ENCODE measurements at regions not wholly inside any gene's neighbourhood (a gene's known extent, or its start where the extent isn't known, plus 50 kb on each side); places are given as distances from the start of the nearest gene placed in this dataset.

GRCh38 chr6:19159089-19159488 is 678.1 kb upstream of the ID4 start:
- Histone ChIP-seq H3K36me3 (ENCODE audit: control insufficient read depth in 2 of 4, insufficient read depth in 4 of 4, low read length in 3 of 4) (no peaks in the 10 kb centered on the region), H3K27me3 (replicated peaks in 1 of 4; ENCODE audit: control insufficient read depth in 3 of 4, extremely low read depth in 1 of 4, insufficient read depth in 3 of 4, low read length in 3 of 4) (no peaks in the 10 kb centered on the region), H3K4me3 (ENCODE audit: extremely low read depth in 1 of 4, insufficient read depth in 2 of 4, low read depth in 3 of 4, low read length in 4 of 4) (no peak overlapping the region), H3K79me2 (ENCODE audit: control insufficient read depth in 1 of 2, insufficient read depth in 2 of 2, low read length in 2 of 2) (no peaks in the 10 kb centered on the region), H2AFZ (ENCODE audit: low read length) (no peak overlapping the region), H3K9ac (replicated peaks in 1 of 4; ENCODE audit: extremely low read depth in 1 of 4, low read depth in 3 of 4, low read length in 3 of 4) (no peak overlapping the region), H2BK20ac (ENCODE audit: low read length) (no peak overlapping the region), H4K8ac (ENCODE audit: extremely low read depth, insufficient read depth, low read length) (no peak overlapping the region), H3K4me1 (replicated peaks in 1 of 4; ENCODE audit: control insufficient read depth in 3 of 4, insufficient read depth in 4 of 4, low read length in 3 of 4) (no peaks in the 10 kb centered on the region), H4K91ac (replicated peaks; ENCODE audit: insufficient read length, low read length) (no peak overlapping the region), H3K9me3 (ENCODE audit: insufficient read depth in 2 of 2, low read depth in 1 of 2, low read length in 1 of 2) (no peaks in the 10 kb centered on the region), H4K20me1 (replicated peaks in 1 of 2; ENCODE audit: control insufficient read depth in 1 of 2, insufficient read depth in 2 of 2, low read length in 2 of 2) (no peaks in the 10 kb centered on the region), H3K27ac (ENCODE audit: low read depth, low read length) (no peak overlapping the region), H3K23me2 (ENCODE audit: low read depth, low read length) (no peaks in the 10 kb centered on the region), H3K56ac (replicated peaks; ENCODE audit: insufficient read length, low read depth, low read length) (no peak overlapping the region), H2BK120ac (replicated peaks; ENCODE audit: low read depth, low read length) (no peak overlapping the region), H3K79me1 (ENCODE audit: low read depth, low read length) (no peaks in the 10 kb centered on the region), H2BK15ac (ENCODE audit: low read length) (no peak overlapping the region), H4K5ac (ENCODE audit: insufficient read length, low read depth, low read length) (no peak overlapping the region), H3K4me2 (ENCODE audit: insufficient read depth in 1 of 2, low read depth in 2 of 2, low read length in 2 of 2) (no peak overlapping the region), H3K14ac (ENCODE audit: insufficient read length) (no peak overlapping the region), H2BK12ac (ENCODE audit: low read depth, low read length) (no peak overlapping the region), H3K18ac (ENCODE audit: extremely low read depth, low read length) (no peak overlapping the region), H3K4ac (replicated peaks; ENCODE audit: insufficient read length, low read depth, low read length) (no peak overlapping the region), H2AK5ac (ENCODE audit: low read depth, low read length) (no peak overlapping the region), H2BK5ac (ENCODE audit: low read depth, low read length) (no peak overlapping the region), H3K23ac (ENCODE audit: insufficient read length) (no peak overlapping the region)
- CTCF ChIA-PET (ENCODE audit: partially characterized antibody): interaction anchor here (1.1 kb wide), 1 partner anchor 135 kb away, joined by 3 read pairs; no protein-coding TSS in a partner anchor
- no peak for DNase-seq (ENCODE audit: low read depth in 1 of 2, low spot score in 2 of 2)
- TF ChIP-seq TBP (IDR thresholded peaks at IDR 0.05; ENCODE audit: low read depth, low read length): no peak
- TF ChIP-seq KDM5A (IDR thresholded peaks at IDR 0.05; ENCODE audit: low read length): no peak
- TF ChIP-seq HDAC2 (IDR thresholded peaks at IDR 0.05; ENCODE audit: borderline replicate concordance in 1 of 2, low read depth in 2 of 2, low read length in 2 of 2): no peak
- no peak for TF ChIP-seq EP300 (IDR thresholded peaks at IDR 0.05; ENCODE audit: borderline replicate concordance in 1 of 2, low read depth in 2 of 2, low read length in 2 of 2)
- 92% methylated on average over 1 of the region's 1 CpG; no CpG with 5 or more reads in 1 of the 2 experiments for WGBS, 2 experiments (ENCODE audit: extremely low coverage in 1 of 2, insufficient coverage in 1 of 2, insufficient read length in 1 of 2, insufficient replicate concordance in 2 of 2, low coverage in 1 of 2, low lambda C conversion rate in 2 of 2, missing lambda C conversion rate in 1 of 2)
- FAIRE-seq: no peak
- POLR2A ChIA-PET (ENCODE audit: partially characterized antibody): no interaction called here

Data from H1 (cell line).